GM21515 (cell line): ENCODE measurements at regions not wholly inside any gene's neighbourhood (a gene's known extent, or its start where the extent isn't known, plus 50 kb on each side); places are given as distances from the start of the nearest gene placed in this dataset.
"Not testable (repeated sequence)": the region's sequence is repeated elsewhere in the genome, so short reads cannot be mapped to it uniquely, and the experiment has no call there.

Experiments used
- ATAC-seq: cut with Tn5 transposase; IDR thresholded peaks from one replicate; pipeline ENCODE4 v1.9.1; 2021; ENCODE audit not compliant: unreplicated experiment

- no peak for ATAC-seq
Observed at GRCh38 chr7:106583706-106584690, 77.0 kb downstream of the CCDC71L start.

- ATAC-seq: no peak
Observed at GRCh38 chr7:106583100-106583499, 77.9 kb downstream of the CCDC71L start.

- no peak for ATAC-seq
Observed at GRCh38 chr7:106582365-106582764, 78.6 kb downstream of the CCDC71L start.

- not testable (repeated sequence) for ATAC-seq
Observed at GRCh38 chr7:106579086-106579485, 81.9 kb downstream of the CCDC71L start.

GRCh38 chr7:106575138-106575823 is 85.7 kb downstream of the CCDC71L start:
- no peak for ATAC-seq

GRCh38 chr7:106573738-106574137 is 87.2 kb downstream of the CCDC71L start:
- no peak for ATAC-seq

GRCh38 chr7:106573125-106573663 is 87.8 kb downstream of the CCDC71L start:
- ATAC-seq: no peak

GRCh38 chr7:106572394-106573124 is 88.4 kb downstream of the CCDC71L start:
- ATAC-seq: no peak

GRCh38 chr7:106571563-106571962 is 89.4 kb downstream of the CCDC71L start:
- ATAC-seq: no peak

GRCh38 chr7:106570948-106571418 is 90.0 kb downstream of the CCDC71L start:
- ATAC-seq: no peak

GRCh38 chr7:106570146-106570545 is 90.8 kb downstream of the CCDC71L start:
- ATAC-seq: no peak

- ATAC-seq: no peak
Observed at GRCh38 chr7:106569500-106569929, 91.4 kb downstream of the CCDC71L start.

GRCh38 chr7:106568680-106569499 is 92.1 kb downstream of the CCDC71L start:
- ATAC-seq: no peak

GRCh38 chr7:106568002-106568679 is 92.8 kb downstream of the CCDC71L start:
- no peak for ATAC-seq

- not testable (repeated sequence) for ATAC-seq
Observed at GRCh38 chr7:106567204-106568001, 93.6 kb downstream of the CCDC71L start.

GRCh38 chr7:106566672-106567071 is 94.3 kb downstream of the CCDC71L start:
- no peak for ATAC-seq

- no peak for ATAC-seq
Observed at GRCh38 chr7:106566196-106566595, 94.8 kb downstream of the CCDC71L start.

GRCh38 chr7:106565428-106565827 is 95.5 kb downstream of the CCDC71L start:
- no peak for ATAC-seq
